ENCODE measurements at regions not wholly inside any gene's neighbourhood (a gene's known extent, or its start where the extent isn't known, plus 50 kb on each side); places are given as distances from the start of the nearest gene placed in this dataset.
"Not testable (repeated sequence)": the region's sequence is repeated elsewhere in the genome, so short reads cannot be mapped to it uniquely, and the experiment has no call there.

- DNase-seq (ENCODE audit: low spot score) = no peak
Measured at GRCh38 chr9:105975886-105976645, 281.7 kb downstream of the TMEM38B start.

DNA sequence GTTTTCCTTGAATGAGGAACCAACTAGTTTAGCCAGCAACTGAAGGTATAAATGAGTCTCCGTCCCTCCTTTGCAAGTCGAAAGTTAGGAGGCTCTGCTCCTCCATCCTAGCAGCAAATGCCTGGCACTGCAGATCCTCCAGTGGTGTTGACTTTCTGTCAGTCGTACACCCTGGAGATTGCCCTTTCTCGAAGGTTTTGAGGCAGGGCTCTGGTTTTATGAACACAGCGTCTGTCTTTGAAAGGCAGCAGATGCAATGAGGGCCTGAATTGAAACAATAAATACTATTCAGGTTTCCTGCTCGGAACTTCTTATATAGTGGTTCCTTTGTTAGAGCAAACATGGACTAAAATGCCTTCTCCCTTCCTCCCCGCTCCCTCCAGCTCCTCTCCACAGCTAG lies 284.0 kb downstream of the TMEM38B start:
- DNase-seq (ENCODE audit: low spot score) = no peak

DNA sequence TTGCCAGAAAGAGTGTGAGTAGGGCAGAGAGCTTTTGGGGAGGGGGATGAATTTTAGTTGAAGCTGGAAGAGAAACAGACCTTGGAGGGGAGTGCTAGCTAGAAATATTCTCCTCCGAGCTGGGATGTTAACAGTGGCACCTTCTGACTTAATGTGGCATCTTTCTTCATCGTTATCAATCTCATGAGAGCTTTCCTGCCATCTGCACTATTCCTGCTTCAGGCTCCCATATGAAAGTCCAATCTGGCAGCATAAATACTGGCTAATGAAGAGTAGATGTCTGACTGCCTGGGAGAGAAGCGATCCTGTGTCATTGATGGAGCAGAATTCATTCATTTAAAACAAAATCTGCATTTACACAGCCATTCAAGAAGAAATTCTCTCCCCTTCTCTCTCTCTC lies 284.5 kb downstream of the TMEM38B start:
- DNase-seq (ENCODE audit: low spot score) = no peak

- DNase-seq (ENCODE audit: low spot score) = no peak
Measured at GRCh38 chr9:105979290-105979689, 284.9 kb downstream of the TMEM38B start.

GRCh38 chr9:105984714-105985113 lies 290.4 kb downstream of the TMEM38B start:
- DNase-seq (ENCODE audit: low spot score) = no peak

DNA sequence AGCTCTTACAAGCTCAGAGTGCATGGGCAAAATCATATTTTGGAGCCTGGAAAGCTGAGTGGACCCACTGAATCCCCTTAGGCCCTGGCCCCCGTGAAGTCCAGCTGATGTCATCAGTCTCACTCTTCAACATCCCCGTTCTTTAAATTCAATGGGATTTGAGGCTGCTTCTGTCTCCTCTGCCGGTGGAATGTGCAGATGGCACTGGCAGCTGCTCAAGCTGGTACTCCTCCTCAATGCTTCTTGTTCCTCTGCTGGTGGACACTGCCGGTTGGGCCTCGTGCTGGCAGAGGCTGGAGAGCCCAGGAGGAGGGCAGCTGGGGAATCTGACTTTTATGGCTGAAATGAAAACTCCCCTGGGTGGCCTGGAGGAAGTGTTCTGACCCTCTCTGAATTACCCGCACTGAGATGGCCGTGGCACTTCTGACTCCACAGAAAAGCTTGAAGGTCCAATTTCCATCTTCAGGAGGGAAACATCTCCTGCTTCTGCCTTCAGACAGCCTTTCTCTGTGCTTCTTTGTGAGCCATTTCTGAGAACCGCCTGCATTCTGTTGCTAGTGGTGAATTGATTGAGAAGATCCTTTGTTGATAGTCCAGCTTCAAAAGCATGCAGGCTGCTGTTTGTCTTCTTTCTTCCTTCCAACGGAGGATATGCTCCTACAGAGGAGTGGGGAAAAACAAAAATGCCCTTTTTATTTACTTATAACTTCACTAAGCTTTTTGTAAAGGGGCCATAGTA lies 298.9 kb downstream of the TMEM38B start:
- no peak for DNase-seq (ENCODE audit: low spot score)

- DNase-seq (ENCODE audit: low spot score) = no peak
Measured at GRCh38 chr9:105993921-105994715, 299.8 kb downstream of the TMEM38B start.

GRCh38 chr9:105994970-105995369 lies 300.6 kb downstream of the TMEM38B start:
- no peak for DNase-seq (ENCODE audit: low spot score)

GRCh38 chr9:106017198-106017740 lies 322.9 kb downstream of the TMEM38B start:
- no peak for DNase-seq (ENCODE audit: low spot score)

GRCh38 chr9:106019039-106019680 lies 324.8 kb downstream of the TMEM38B start:
- no peak for DNase-seq (ENCODE audit: low spot score)

DNA sequence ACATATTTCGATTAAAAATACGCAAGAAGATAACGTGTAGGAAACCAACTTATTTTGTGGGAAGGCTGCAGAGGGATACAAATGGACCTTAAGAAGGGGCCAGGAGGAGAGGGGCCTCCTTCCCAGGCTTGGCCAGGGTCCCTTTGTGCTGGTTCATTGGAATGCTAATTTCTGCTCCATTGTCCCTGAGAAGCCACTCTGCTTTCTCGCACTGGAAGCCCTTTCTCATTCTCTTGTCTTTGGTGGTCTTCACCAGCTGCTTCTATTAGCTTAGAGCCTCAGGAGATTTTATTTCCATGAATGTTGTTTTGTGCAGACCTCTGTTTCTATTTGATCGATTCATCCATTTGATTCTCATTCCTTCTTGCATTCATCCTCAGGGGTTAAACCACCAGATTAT lies 325.4 kb downstream of the TMEM38B start:
- no peak for DNase-seq (ENCODE audit: low spot score)

DNA sequence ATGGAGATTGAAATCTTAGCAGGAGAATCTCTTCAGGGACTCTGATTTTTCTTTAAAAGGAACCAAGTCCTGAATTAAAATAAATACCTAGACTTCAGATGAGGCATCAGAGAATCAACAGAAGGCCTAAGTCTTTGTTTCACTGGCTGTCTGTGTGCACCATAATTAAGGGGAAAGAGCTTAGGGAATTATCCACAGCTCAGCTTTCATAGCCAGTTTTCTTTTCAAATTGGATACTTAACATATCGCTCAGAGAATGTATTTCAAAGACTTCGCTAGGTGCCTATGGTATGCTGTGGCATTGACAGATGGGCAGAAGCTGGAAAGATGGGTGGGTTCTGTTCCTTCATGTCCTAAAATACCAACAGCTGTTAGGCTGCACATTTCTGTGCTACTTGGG lies 325.8 kb downstream of the TMEM38B start:
- no peak for DNase-seq (ENCODE audit: low spot score)

GRCh38 chr9:106023455-106023854 lies 329.1 kb downstream of the TMEM38B start:
- DNase-seq (ENCODE audit: low spot score) = no peak

DNA sequence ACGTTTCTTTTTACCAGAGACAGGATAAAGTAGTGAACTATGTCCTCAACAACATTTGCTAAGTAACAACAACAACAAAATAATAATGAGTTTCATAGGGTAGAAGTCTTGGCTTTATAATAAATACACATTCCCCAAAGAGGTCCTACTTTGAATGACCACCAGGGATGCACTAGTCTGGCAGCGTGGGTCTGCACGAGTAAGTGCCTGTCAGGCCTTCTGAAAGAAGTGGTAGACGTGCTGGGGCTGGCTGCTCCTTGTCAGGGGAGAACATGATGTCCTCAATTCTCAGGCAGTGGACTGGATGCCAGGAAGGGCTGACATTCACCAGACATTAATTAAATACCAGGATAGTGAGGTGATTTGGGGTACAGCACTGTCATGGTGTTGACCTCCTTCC lies 331.1 kb downstream of the TMEM38B start:
- no peak for DNase-seq (ENCODE audit: low spot score)

- DNase-seq (ENCODE audit: low spot score) = not testable (repeated sequence)
Measured at GRCh38 chr9:106030146-106030545, 335.8 kb downstream of the TMEM38B start.

DNA sequence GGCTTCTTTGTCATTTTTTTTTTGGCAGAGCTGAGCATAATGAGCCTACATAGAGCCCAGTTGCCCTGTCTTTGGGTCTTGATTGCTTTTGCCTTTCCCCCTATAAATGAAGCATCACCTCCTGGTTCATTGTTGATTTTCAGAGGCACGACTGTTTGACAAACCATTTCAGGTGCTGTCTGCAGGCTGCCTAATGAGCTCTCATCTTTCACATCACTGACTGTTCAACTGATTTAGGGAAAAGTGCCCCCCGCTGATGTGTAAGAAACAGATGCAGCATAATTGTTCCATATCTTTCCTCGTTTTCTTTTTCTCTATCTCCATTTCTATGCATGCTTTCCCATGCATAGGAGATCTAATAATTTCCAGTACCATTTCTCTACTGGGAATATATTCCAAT lies 338.6 kb downstream of the TMEM38B start:
- DNase-seq (ENCODE audit: low spot score) = no peak

DNA sequence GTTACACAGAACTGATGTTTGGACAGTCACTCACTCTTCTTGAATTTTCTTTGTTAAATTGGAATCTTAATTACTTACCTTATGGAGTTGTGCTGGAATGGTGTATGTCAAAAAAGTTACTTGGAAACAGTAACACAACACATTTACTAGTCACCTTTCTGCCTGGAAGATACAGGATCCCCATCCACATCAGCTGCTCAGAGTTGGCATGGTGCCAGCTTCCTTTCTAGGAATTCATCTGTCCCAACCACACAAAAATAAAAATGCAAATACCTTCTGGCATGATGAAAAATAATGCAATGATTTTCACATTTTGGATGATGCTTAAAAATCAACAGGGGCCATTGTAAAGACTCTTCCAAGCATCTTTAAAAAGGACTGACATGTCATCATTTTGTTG lies 341.5 kb downstream of the TMEM38B start:
- DNase-seq (ENCODE audit: low spot score) = no peak

- DNase-seq (ENCODE audit: low spot score) = no peak
Measured at GRCh38 chr9:106038266-106039001, 344.1 kb downstream of the TMEM38B start.

DNA sequence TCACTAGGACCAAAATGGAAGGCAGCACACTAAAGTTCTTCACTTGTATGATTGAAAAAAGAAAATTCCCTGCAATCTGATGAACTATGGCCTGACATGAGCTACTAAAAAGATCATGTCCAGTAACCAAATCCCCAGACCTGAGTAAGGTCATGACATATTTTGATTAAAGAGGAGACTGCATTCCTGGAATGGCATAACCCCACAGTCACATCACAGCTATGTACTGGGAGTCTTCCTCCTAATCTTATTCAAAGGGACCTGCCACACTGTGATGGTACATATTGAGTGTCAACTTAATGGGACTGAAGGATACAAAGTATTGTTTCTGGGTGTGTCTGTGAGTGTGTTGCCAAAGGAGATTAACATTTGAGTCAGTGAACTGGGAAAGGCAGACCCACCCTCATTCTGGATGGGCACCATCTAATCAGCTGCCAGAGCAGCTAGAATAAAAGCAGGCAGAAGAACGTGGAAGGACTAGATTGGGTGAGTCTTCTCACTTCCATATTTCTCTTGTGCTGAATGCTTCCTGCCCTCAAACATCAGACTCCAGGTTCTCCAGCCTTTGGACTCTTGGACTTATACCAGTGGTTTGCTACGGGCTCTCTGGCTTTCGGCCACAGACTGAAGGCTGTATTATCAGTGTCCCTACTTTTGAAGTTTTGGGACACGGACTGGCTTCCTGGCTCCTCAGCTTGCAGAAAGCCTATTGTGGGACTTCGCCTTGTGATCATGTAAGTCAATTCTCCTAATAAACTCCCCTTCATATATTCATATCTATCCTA lies 345.0 kb downstream of the TMEM38B start:
- no peak for DNase-seq (ENCODE audit: low spot score)

GRCh38 chr9:106041920-106042319 lies 347.6 kb downstream of the TMEM38B start:
- not testable (repeated sequence) for DNase-seq (ENCODE audit: low spot score)
